HCT116 (cell line): ENCODE measurements at regions not wholly inside any gene's neighbourhood (a gene's known extent, or its start where the extent isn't known, plus 50 kb on each side); places are given as distances from the start of the nearest gene placed in this dataset.

Experiments
- ATAC-seq: fragments of 200-7000 bp; cut with Tn5 transposase; 2 replicates; pipeline ENCODE4 v1.9.1; 2020; ENCODE audit warnings: mild to moderate bottlenecking, moderate library complexity
- BruUV-seq: library from RNA; stranded (reverse); fragments of 400-500 nt; replicated peaks from 2 replicates; lab custom pipeline; 2021; lab: Mats Ljungman, UMichigan
- CTCF ChIA-PET: fragments of 300-600 bp; sonication (Branson Sonifier 250); formaldehyde crosslinking; loops from one replicate; lab custom pipeline; 2021; ENCODE audit warnings: antibody characterized with exemption; lab: Charles Lee
- POLR2A ChIA-PET: fragments of 300-600, 350-600 bp; sonication (Branson Sonifier 250); formaldehyde crosslinking; loops from one replicate; lab custom pipeline; 2021; ENCODE audit warnings: antibody characterized with exemption; lab: Charles Lee
- RAD21 ChIA-PET, 2 experiments: fragments of 300-600 bp; sonication (Branson Sonifier 250); formaldehyde crosslinking; loops; one replicate each; lab custom pipeline; 2023; ENCODE audit warnings: low total read pairs in 2 of 2; ENCODE audit not compliant: uncharacterized antibody in 2 of 2, unreplicated experiment in 2 of 2, low non-redundant PET in 1 of 2; lab: Charles Lee
- DNase-seq: peaks from one replicate; pipeline ENCODE4 v3.0.0-alpha.2; 2010; ENCODE audit warnings: low read depth, low spot score
- H2AFZ ChIP-seq: fragments of 200-600 bp; shearing (Covaris generic), sonication (generic); 2 replicates; pipeline ENCODE4 v1.6.1; 2017; ENCODE audit warnings: low read depth, mixed run types, mixed read lengths, antibody characterized with exemption, low read length; ENCODE audit not compliant: poor library complexity, severe bottlenecking
- H3K27ac ChIP-seq: 2 replicates; pipeline ENCODE4 v1.5.1; 2012; ENCODE audit warnings: low read depth, low read length
- H3K27me3 ChIP-seq: fragments of 200-600 bp; sonication (generic); 2 replicates; pipeline ENCODE4 v1.6.1; 2016; ENCODE audit warnings: mixed run types, low read length, mixed read lengths; ENCODE audit not compliant: insufficient read depth
- H3K36me3 ChIP-seq, 2 experiments: fragments of 200-500 bp in 1 of 2; fragments of 200-600 bp in 1 of 2; sonication (Bioruptor generic) in 1 of 2; sonication (generic) in 1 of 2; 2 replicates each; pipeline versions ENCODE4 v1.5.1 to v1.6.1; 2014 to 2016; ENCODE audit warnings: low read length in 2 of 2, inconsistent platforms in 1 of 2, mixed read lengths in 1 of 2, mixed run types in 1 of 2; ENCODE audit not compliant: insufficient read depth in 2 of 2, control insufficient read depth in 1 of 2
- H3K4me1 ChIP-seq, 2 experiments: fragments of 200-600 bp in 1 of 2; sonication (generic) in 1 of 2; 2 replicates each; pipeline versions ENCODE4 v1.5.1 to v1.6.1; 2012 to 2017; ENCODE audit warnings: low read length in 2 of 2, inconsistent platforms in 1 of 2, mild to moderate bottlenecking in 1 of 2, mixed read lengths in 1 of 2, mixed run types in 1 of 2, moderate library complexity in 1 of 2; ENCODE audit not compliant: insufficient read depth in 2 of 2, control insufficient read depth in 1 of 2
- H3K4me2 ChIP-seq: fragments of 200-600 bp; sonication (generic); 2 replicates; pipeline ENCODE4 v1.6.1; 2017; ENCODE audit warnings: mixed run types, low read length, mixed read lengths
- H3K4me3 ChIP-seq, 2 experiments: fragments of 200-600 bp in 1 of 2; sonication (generic) in 1 of 2; replicated peaks in 1 of 2; 2 replicates each; pipeline ENCODE4 v1.5.1; 2011 to 2016; ENCODE audit warnings: low read length in 2 of 2, control low read depth in 1 of 2, low read depth in 1 of 2, mild to moderate bottlenecking in 1 of 2, mixed read lengths in 1 of 2, mixed run types in 1 of 2
- H3K79me2 ChIP-seq: fragments of 200-600 bp; sonication (generic); 2 replicates; pipeline ENCODE4 v1.6.1; 2017; ENCODE audit warnings: mild to moderate bottlenecking, mixed run types, low read length, moderate library complexity, mixed read lengths; ENCODE audit not compliant: insufficient read depth
- H3K9ac ChIP-seq: fragments of 200-600 bp; sonication (generic); 2 replicates; pipeline ENCODE4 v1.6.1; 2016; ENCODE audit warnings: low read length, mixed read lengths
- H3K9me2 ChIP-seq: fragments of 200-600 bp; sonication (generic), shearing (Covaris generic); 2 replicates; pipeline ENCODE4 v1.6.1; 2017; ENCODE audit warnings: mixed run types, mild to moderate bottlenecking, moderate library complexity; ENCODE audit not compliant: insufficient read depth
- H3K9me3 ChIP-seq, 2 experiments: fragments of 200-500 bp in 1 of 2; fragments of 200-600 bp in 1 of 2; sonication (Bioruptor generic) in 1 of 2; sonication (generic) in 1 of 2; 2 replicates each; pipeline ENCODE4 v1.6.1; 2014 to 2017; ENCODE audit warnings: low read length in 2 of 2, mixed read lengths in 2 of 2, inconsistent platforms in 1 of 2, low read depth in 1 of 2, mild to moderate bottlenecking in 1 of 2, mixed run types in 1 of 2, moderate library complexity in 1 of 2; ENCODE audit not compliant: control insufficient read depth in 1 of 2, insufficient read depth in 1 of 2
- H4K20me1 ChIP-seq: fragments of 200-600 bp; sonication (generic), shearing (Covaris generic); 2 replicates; pipeline ENCODE4 v1.6.1; 2017; ENCODE audit warnings: mixed run types, mild to moderate bottlenecking, moderate library complexity; ENCODE audit not compliant: insufficient read depth
- ATF3 ChIP-seq: IDR thresholded peaks from 2 replicates; pipeline ENCODE4 v1.6.1; 2012
- CEBPB ChIP-seq: IDR thresholded peaks from 2 replicates; pipeline ENCODE4 v1.6.1; 2012; ENCODE audit warnings: low read depth
- ELF1 ChIP-seq: IDR thresholded peaks from 2 replicates; pipeline ENCODE4 v1.6.1; 2012; ENCODE audit warnings: low read depth, borderline replicate concordance
- EZH2 ChIP-seq: fragments of 200-600 bp; sonication (generic); IDR thresholded peaks from 2 replicates; pipeline ENCODE4 v1.6.1; 2017; ENCODE audit warnings: antibody characterized with exemption, mixed run types
- EZH2phosphoT487 ChIP-seq: fragments of 200-600 bp; IDR thresholded peaks from 2 replicates; pipeline ENCODE4 v1.6.1; 2018; ENCODE audit warnings: antibody characterized with exemption, borderline replicate concordance
- JUND ChIP-seq: IDR thresholded peaks from 2 replicates; pipeline ENCODE4 v1.6.1; 2012
- MAX ChIP-seq: IDR thresholded peaks from 2 replicates; pipeline ENCODE4 v1.6.1; 2012
- POLR2A ChIP-seq: IDR thresholded peaks from 2 replicates; pipeline ENCODE4 v1.7.0; 2011; ENCODE audit warnings: borderline replicate concordance; ENCODE audit not compliant: insufficient read depth, insufficient read length; ENCODE audit errors: extremely low read depth
- RAD21 ChIP-seq: IDR thresholded peaks from 2 replicates; pipeline ENCODE4 v1.6.1; 2012; ENCODE audit warnings: low read depth, mild to moderate bottlenecking
- REST ChIP-seq: IDR thresholded peaks from 2 replicates; pipeline ENCODE4 v1.6.1; 2012; ENCODE audit warnings: low read depth
- SIN3A ChIP-seq: IDR thresholded peaks from 2 replicates; pipeline ENCODE4 v1.6.1; 2012; ENCODE audit warnings: low read depth
- SP1 ChIP-seq: IDR thresholded peaks from 2 replicates; pipeline ENCODE4 v1.6.1; 2012; ENCODE audit warnings: low read depth
- TCF7L2 ChIP-seq: IDR thresholded peaks from 2 replicates; pipeline ENCODE4 v1.7.0; 2011; ENCODE audit warnings: borderline replicate concordance, inconsistent platforms; ENCODE audit not compliant: insufficient read depth, insufficient read length; ENCODE audit errors: extremely low read depth
- YY1 ChIP-seq: IDR thresholded peaks from 2 replicates; pipeline ENCODE4 v1.6.1; 2011; ENCODE audit warnings: low read length, low read depth, moderate library complexity, mild to moderate bottlenecking; ENCODE audit not compliant: insufficient replicate concordance; ENCODE audit errors: extremely low read depth
- ZFX ChIP-seq: fragments of 450-650 bp; IDR thresholded peaks from 2 replicates; pipeline ENCODE4 v1.6.1; 2017
- ZNF274 ChIP-seq: fragments of 200-500 bp; sonication (Bioruptor generic); IDR thresholded peaks from 2 replicates; pipeline ENCODE4 v1.6.1; 2014; ENCODE audit warnings: mild to moderate bottlenecking, low read depth, low read length, inconsistent platforms
- intact Hi-C: fragments of 100-400 bp; cut with micrococcal nuclease; formaldehyde crosslinking; loops from 2 replicates; pipeline ENCODE4 v1.10.0; 2022

- intact Hi-C loops, result no loop called here
- no peak overlapping the region for H3K4me2 ChIP-seq
- no TSS peak for BruUV-seq
- DNase-seq (no peak), ATAC-seq (no peak)
- TF ChIP-seq SIN3A (no peak), ATF3 (no peak), ZNF274 (no peak), EZH2phosphoT487 (no peak), ELF1 (no peak), REST (no peak), MAX (no peak), YY1 (no peak), EZH2 (no peak), ZFX (no peak), CEBPB (no peak), POLR2A (no peak), JUND (no peak), SP1 (no peak), RAD21 (no peak), TCF7L2 (no peak)
- H3K9me2 ChIP-seq, result no peaks in the 10 kb centered on the region
- no peaks in the 10 kb centered on the region for H3K79me2 ChIP-seq
- H3K27me3 ChIP-seq, result no peaks in the 10 kb centered on the region
- H3K27ac ChIP-seq, result no peak overlapping the region
- H3K4me3 ChIP-seq, result no peak overlapping the region
- POLR2A ChIA-PET, result no interaction called here
- H4K20me1 ChIP-seq, result no peaks in the 10 kb centered on the region
- H3K4me1 ChIP-seq, result peaks cover 5 to 13% of the 10 kb centered on the region in 2 experiments
- CTCF ChIA-PET, result no interaction called here
- RAD21 ChIA-PET, result no interaction called here
- H3K9me3 ChIP-seq, result no peaks in the 10 kb centered on the region
- H3K36me3 ChIP-seq, result no peaks in the 10 kb centered on the region
- H3K9ac ChIP-seq, result no peak overlapping the region
- H2AFZ ChIP-seq, result no peak overlapping the region
Observed at GRCh38 chr4:138409670-138410069, 167.5 kb upstream of the SLC7A11 start.
